Body of pancreas (tissue), 4 donors: ENCODE measurements at regions not wholly inside any gene's neighbourhood (a gene's known extent, or its start where the extent isn't known, plus 50 kb on each side); places are given as distances from the start of the nearest gene placed in this dataset.

Source experiments
- POLR2A ChIP-seq, 3 donors: fragments of 450-650 bp; IDR thresholded peaks; one replicate each; pipeline ENCODE4 v1.6.1; 2016; ENCODE audit warnings: antibody characterized with exemption in 3 of 3, mild to moderate bottlenecking in 2 of 3
- TF ChIP-seq, protein P1 (sequence below), 7 experiments: fragments of 450-650 bp in 4 of 7; fragments of 200-600 bp in 3 of 7; sonication (generic) in 3 of 7; IDR thresholded peaks; one replicate each; pipeline ENCODE4 v1.5.1; 2016 to 2019; ENCODE audit warnings: antibody characterized with exemption in 7 of 7

DNA sequence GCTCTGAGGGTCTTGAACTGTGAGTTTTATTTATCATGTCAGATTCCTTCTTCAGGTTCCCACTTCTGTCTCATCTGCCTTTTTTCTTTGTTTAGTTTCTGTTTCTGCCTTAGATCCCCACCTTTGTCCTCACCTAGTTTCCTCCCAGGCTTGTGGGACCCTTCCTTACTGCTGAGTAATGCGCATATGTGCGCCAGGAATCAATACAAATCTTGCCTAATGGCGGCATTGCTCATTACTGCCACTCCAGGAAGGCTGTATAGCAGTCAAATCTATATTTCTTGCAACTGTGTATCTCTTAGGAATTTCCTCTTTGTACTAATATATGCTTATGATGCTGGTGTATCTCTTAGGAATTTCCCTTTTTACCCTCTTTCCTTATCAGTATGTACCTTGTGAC lies 465.4 kb downstream of the DMRT2 start:
- TF ChIP-seq, protein P1, sequence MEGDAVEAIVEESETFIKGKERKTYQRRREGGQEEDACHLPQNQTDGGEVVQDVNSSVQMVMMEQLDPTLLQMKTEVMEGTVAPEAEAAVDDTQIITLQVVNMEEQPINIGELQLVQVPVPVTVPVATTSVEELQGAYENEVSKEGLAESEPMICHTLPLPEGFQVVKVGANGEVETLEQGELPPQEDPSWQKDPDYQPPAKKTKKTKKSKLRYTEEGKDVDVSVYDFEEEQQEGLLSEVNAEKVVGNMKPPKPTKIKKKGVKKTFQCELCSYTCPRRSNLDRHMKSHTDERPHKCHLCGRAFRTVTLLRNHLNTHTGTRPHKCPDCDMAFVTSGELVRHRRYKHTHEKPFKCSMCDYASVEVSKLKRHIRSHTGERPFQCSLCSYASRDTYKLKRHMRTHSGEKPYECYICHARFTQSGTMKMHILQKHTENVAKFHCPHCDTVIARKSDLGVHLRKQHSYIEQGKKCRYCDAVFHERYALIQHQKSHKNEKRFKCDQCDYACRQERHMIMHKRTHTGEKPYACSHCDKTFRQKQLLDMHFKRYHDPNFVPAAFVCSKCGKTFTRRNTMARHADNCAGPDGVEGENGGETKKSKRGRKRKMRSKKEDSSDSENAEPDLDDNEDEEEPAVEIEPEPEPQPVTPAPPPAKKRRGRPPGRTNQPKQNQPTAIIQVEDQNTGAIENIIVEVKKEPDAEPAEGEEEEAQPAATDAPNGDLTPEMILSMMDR (IDR thresholded peaks at IDR 0.05), result no peak
- TF ChIP-seq POLR2A (IDR thresholded peaks at IDR 0.05), result no peak
